ENCODE measurements at regions not wholly inside any gene's neighbourhood (a gene's known extent, or its start where the extent isn't known, plus 50 kb on each side); places are given as distances from the start of the nearest gene placed in this dataset.

DNA sequence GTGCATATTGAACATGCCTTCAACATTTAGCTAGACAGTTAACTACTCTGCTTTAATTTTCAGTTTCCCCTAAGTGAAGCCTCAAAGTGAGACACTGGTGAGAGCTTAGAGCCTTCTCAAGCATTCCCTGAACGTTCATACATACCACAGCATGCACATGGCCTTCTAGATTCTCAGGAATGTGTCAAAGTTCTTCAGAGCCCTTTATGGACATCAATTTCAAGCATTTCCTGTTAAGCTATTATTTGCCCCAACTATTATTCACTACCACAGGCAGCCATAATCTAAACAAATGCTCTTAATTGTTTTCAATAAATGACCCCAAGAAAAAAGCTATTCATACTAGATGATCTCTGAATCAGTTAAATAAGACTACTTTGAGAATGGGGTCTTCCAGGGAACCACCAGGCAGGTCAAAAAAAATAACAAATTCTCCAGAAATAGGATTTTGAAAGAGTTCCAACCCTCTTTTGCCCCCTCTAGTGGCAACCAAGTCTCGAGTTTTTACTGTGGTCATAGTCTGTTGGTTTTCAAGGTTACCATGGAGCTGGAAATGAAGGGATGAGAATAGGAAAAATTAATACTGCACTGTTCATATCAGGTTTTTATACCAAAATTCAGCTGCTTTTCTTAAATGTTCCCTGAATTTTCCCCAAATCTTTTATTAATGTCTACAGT lies 235.4 kb downstream of the RAB28 start:
- WGBS, 2 experiments (ENCODE audit: extremely low coverage in 1 of 2, insufficient coverage in 1 of 2, insufficient read length in 1 of 2, insufficient replicate concordance in 2 of 2, low coverage in 1 of 2, low lambda C conversion rate in 2 of 2, missing lambda C conversion rate in 1 of 2), result 46% methylated on average over 2 of the region's 2 CpGs; no CpG with 5 or more reads in 1 of the 2 experiments
- POLR2A ChIA-PET (ENCODE audit: partially characterized antibody), result no interaction called here
- TF ChIP-seq SP1 (IDR thresholded peaks at IDR 0.05; ENCODE audit: low read depth, low read length) (no peak), MAFK (IDR thresholded peaks at IDR 0.05; ENCODE audit: low read depth, low read length) (0 out of 2 replicates have a peak, but pooled peaks have one; percentile 4), ZNF274 (IDR thresholded peaks at IDR 0.05; ENCODE audit: borderline replicate concordance, extremely low read depth, low read length) (no peak), TCF12 (IDR thresholded peaks at IDR 0.05; ENCODE audit: low read depth, low read length) (no peak), SUZ12 (IDR thresholded peaks at IDR 0.05; ENCODE audit: low read length) (no peak), CHD2 (IDR thresholded peaks at IDR 0.05; ENCODE audit: low read length) (no peak)
- TF ChIP-seq, protein P1, sequence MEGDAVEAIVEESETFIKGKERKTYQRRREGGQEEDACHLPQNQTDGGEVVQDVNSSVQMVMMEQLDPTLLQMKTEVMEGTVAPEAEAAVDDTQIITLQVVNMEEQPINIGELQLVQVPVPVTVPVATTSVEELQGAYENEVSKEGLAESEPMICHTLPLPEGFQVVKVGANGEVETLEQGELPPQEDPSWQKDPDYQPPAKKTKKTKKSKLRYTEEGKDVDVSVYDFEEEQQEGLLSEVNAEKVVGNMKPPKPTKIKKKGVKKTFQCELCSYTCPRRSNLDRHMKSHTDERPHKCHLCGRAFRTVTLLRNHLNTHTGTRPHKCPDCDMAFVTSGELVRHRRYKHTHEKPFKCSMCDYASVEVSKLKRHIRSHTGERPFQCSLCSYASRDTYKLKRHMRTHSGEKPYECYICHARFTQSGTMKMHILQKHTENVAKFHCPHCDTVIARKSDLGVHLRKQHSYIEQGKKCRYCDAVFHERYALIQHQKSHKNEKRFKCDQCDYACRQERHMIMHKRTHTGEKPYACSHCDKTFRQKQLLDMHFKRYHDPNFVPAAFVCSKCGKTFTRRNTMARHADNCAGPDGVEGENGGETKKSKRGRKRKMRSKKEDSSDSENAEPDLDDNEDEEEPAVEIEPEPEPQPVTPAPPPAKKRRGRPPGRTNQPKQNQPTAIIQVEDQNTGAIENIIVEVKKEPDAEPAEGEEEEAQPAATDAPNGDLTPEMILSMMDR (IDR thresholded peaks at IDR 0.05; ENCODE audit: control extremely low read depth in 1 of 3, insufficient read depth in 1 of 3, low read depth in 1 of 3, low read length in 3 of 3), result peak in 2 of 3 experiments; percentile 51 to 61; a peak in 3 of 4 replicates
- TF ChIP-seq, protein P2, sequence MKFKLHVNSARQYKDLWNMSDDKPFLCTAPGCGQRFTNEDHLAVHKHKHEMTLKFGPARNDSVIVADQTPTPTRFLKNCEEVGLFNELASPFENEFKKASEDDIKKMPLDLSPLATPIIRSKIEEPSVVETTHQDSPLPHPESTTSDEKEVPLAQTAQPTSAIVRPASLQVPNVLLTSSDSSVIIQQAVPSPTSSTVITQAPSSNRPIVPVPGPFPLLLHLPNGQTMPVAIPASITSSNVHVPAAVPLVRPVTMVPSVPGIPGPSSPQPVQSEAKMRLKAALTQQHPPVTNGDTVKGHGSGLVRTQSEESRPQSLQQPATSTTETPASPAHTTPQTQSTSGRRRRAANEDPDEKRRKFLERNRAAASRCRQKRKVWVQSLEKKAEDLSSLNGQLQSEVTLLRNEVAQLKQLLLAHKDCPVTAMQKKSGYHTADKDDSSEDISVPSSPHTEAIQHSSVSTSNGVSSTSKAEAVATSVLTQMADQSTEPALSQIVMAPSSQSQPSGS (IDR thresholded peaks at IDR 0.05; ENCODE audit: low read length), result no peak

More for the DNA sequence above, 235.4 kb downstream of the RAB28 start:
- Histone ChIP-seq H3K23me2 (ENCODE audit: low read depth, low read length) (no peaks in the 10 kb centered on the region; the same call in 1 of the 2 replicates), H3K79me2 (ENCODE audit: control insufficient read depth in 1 of 2, insufficient read depth in 2 of 2, low read length in 2 of 2) (no peaks in the 10 kb centered on the region), H3K27me3 (replicated peaks in 1 of 4; ENCODE audit: control insufficient read depth in 3 of 4, extremely low read depth in 1 of 4, insufficient read depth in 3 of 4, low read length in 3 of 4) (no peaks in the 10 kb centered on the region), H2AK5ac (ENCODE audit: low read depth, low read length) (no peak overlapping the region), H2BK12ac (ENCODE audit: low read depth, low read length) (no peak overlapping the region), H3K18ac (ENCODE audit: extremely low read depth, low read length) (no peak overlapping the region), H3K23ac (ENCODE audit: insufficient read length) (no peak overlapping the region), H2BK15ac (ENCODE audit: low read length) (no peak overlapping the region), H3K4me1 (replicated peaks in 1 of 4; ENCODE audit: control insufficient read depth in 3 of 4, insufficient read depth in 4 of 4, low read length in 3 of 4) (peaks cover 0 to 5% (median 0%) of the 10 kb centered on the region in 4 experiments; a peak in 1 of 7 replicates), H3K27ac (ENCODE audit: low read depth, low read length) (no peak overlapping the region), H2AFZ (ENCODE audit: low read length) (no peak overlapping the region), H4K91ac (replicated peaks; ENCODE audit: insufficient read length, low read length) (no peak overlapping the region), H3K14ac (ENCODE audit: insufficient read length) (no peak overlapping the region), H3K4me3 (ENCODE audit: extremely low read depth in 1 of 4, insufficient read depth in 2 of 4, low read depth in 3 of 4, low read length in 4 of 4) (no peak overlapping the region), H3K79me1 (ENCODE audit: low read depth, low read length) (no peaks in the 10 kb centered on the region), H3K9ac (replicated peaks in 1 of 4; ENCODE audit: extremely low read depth in 1 of 4, low read depth in 3 of 4, low read length in 3 of 4) (no peak overlapping the region), H2BK120ac (replicated peaks; ENCODE audit: low read depth, low read length) (no peak overlapping the region), H3K56ac (replicated peaks; ENCODE audit: insufficient read length, low read depth, low read length) (no peak overlapping the region), H3K4ac (replicated peaks; ENCODE audit: insufficient read length, low read depth, low read length) (peak overlapping the region; percentile 62), H4K20me1 (replicated peaks in 1 of 2; ENCODE audit: control insufficient read depth in 1 of 2, insufficient read depth in 2 of 2, low read length in 2 of 2) (no peaks in the 10 kb centered on the region), H3K4me2 (ENCODE audit: insufficient read depth in 1 of 2, low read depth in 2 of 2, low read length in 2 of 2) (no peak overlapping the region), H3K9me3 (ENCODE audit: insufficient read depth in 2 of 2, low read depth in 1 of 2, low read length in 1 of 2) (peaks cover 5 to 7% of the 10 kb centered on the region in 2 experiments; a peak in 1 of 4 replicates), H3K36me3 (ENCODE audit: control insufficient read depth in 2 of 4, insufficient read depth in 4 of 4, low read length in 3 of 4) (no peaks in the 10 kb centered on the region), H2BK5ac (ENCODE audit: low read depth, low read length) (no peak overlapping the region), H4K5ac (ENCODE audit: insufficient read length, low read depth, low read length) (no peak overlapping the region), H4K8ac (ENCODE audit: extremely low read depth, insufficient read depth, low read length) (no peak overlapping the region), H2BK20ac (ENCODE audit: low read length) (no peak overlapping the region)
- CTCF ChIA-PET (ENCODE audit: partially characterized antibody), result interaction anchor here (0.7 to 2.8 kb wide), 50 partner anchors 8 to 466 kb away, joined by 3 to 34 read pairs (median 4); no protein-coding TSS in a partner anchor
- FAIRE-seq (peak; percentile 48), DNase-seq (ENCODE audit: low read depth in 1 of 2, low spot score in 2 of 2) (no peak)
